Nephron progenitor cell (in vitro differentiated cells): ENCODE measurements at regions not wholly inside any gene's neighbourhood (a gene's known extent, or its start where the extent isn't known, plus 50 kb on each side); places are given as distances from the start of the nearest gene placed in this dataset.

Experiments used
- DNase-seq: peaks from one replicate; pipeline ENCODE4 v3.0.0; 2021
- H3K27ac Mint-ChIP-seq: 2 replicates; pipeline ENCODE4 v1.8.0; 2021; ENCODE audit warnings: mild to moderate bottlenecking, moderate library complexity, mixed read lengths
- H3K27me3 Mint-ChIP-seq: 2 replicates; pipeline ENCODE4 v1.8.0; 2021; ENCODE audit warnings: mild to moderate bottlenecking, low read depth, mixed read lengths; ENCODE audit not compliant: poor library complexity
- H3K36me3 Mint-ChIP-seq: 2 replicates; pipeline ENCODE4 v1.8.0; 2021; ENCODE audit warnings: low read depth, mixed read lengths
- H3K4me1 Mint-ChIP-seq: 2 replicates; pipeline ENCODE4 v1.8.0; 2021; ENCODE audit warnings: mixed read lengths
- H3K4me3 Mint-ChIP-seq: 2 replicates; pipeline ENCODE4 v1.8.0; 2021; ENCODE audit warnings: mild to moderate bottlenecking, moderate library complexity, mixed read lengths
- H3K9me3 Mint-ChIP-seq: 2 replicates; pipeline ENCODE4 v1.8.0; 2021; ENCODE audit warnings: mild to moderate bottlenecking, moderate library complexity, mixed read lengths
- CTCF ChIP-seq: fragments of 200-600 bp; sonication (generic); IDR thresholded peaks from 2 replicates; pipeline ENCODE4 v1.5.0; 2021; ENCODE audit warnings: antibody characterized with exemption

DNA sequence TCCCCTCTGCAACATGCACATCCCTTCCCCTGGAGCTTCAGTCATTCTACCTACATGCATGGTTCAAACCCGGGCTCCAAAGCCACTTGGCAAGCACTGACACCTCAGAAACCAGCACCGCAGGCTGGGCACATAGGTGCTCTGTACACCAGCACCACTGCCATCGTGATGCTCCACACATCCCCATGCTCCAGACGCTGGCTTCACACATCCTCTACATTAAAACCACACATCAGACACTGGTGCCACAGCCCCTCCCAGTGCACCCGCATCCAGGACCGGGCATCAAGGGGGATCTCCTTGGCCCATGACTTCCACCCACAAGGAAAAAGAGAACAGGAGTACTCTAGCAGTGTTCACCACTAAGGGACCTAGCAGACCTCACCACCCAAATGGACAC, 787.7 kb downstream of the CDH18 start:
- TF ChIP-seq CTCF, result no peak
- no peaks in the 10 kb centered on the region for H3K4me1 Mint-ChIP-seq
- no peaks in the 10 kb centered on the region for H3K36me3 Mint-ChIP-seq
- H3K9me3 Mint-ChIP-seq, result no peaks in the 10 kb centered on the region
- H3K4me3 Mint-ChIP-seq, result no peak overlapping the region
- no peak overlapping the region for H3K27ac Mint-ChIP-seq
- no peak for DNase-seq
- H3K27me3 Mint-ChIP-seq, result no peaks in the 10 kb centered on the region

GRCh38 chr5:19208397-19208796, 779.6 kb downstream of the CDH18 start:
- Mint-ChIP-seq H3K27ac (no peak overlapping the region), H3K36me3 (no peaks in the 10 kb centered on the region), H3K4me1 (no peaks in the 10 kb centered on the region), H3K9me3 (peaks cover 3% of the 10 kb centered on the region), H3K4me3 (no peak overlapping the region), H3K27me3 (peaks cover 6% of the 10 kb centered on the region)
- TF ChIP-seq CTCF, result no peak
- no peak for DNase-seq

GRCh38 chr5:19210886-19211285, 777.1 kb downstream of the CDH18 start:
- Mint-ChIP-seq H3K9me3 (peaks cover 3% of the 10 kb centered on the region), H3K36me3 (no peaks in the 10 kb centered on the region), H3K4me1 (no peaks in the 10 kb centered on the region), H3K27ac (no peak overlapping the region), H3K4me3 (no peak overlapping the region), H3K27me3 (peaks cover 6% of the 10 kb centered on the region)
- no peak for DNase-seq
- TF ChIP-seq CTCF, result no peak

DNA sequence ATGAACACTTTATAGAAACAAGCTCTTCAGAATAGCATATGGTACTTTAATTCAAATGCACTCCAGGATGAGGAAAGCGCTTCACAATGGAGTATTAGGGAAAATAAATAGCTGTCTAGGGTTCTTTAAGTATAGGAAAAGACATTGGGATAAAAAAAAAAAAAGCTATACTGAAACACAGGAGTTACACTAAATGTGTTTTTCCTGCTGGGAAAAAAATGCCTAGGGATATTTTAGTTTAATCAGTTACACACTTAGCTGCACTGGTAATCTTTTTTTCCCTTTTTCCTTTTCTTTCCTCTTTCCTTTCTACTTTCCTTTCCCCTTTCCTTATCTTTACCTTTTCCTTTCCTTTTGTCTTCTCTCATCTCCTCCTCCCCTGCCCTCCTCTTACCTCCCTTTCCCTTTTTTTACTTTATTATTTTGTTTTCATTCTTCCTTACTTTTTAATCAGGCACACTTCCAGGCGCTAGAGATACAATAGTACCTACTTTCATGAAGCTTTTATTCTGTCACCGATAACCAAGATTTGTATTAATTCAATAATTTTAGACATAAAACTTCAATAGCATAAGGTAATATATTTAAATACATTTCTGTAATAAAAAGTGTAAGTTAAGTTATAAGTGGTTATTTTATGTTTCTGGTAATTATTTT, 758.7 kb downstream of the CDH18 start:
- no peaks in the 10 kb centered on the region for H3K27me3 Mint-ChIP-seq
- no peak for TF ChIP-seq CTCF
- H3K36me3 Mint-ChIP-seq, result no peaks in the 10 kb centered on the region
- H3K27ac Mint-ChIP-seq, result no peak overlapping the region
- DNase-seq, result no peak
- H3K9me3 Mint-ChIP-seq, result no peaks in the 10 kb centered on the region
- H3K4me1 Mint-ChIP-seq, result no peaks in the 10 kb centered on the region
- H3K4me3 Mint-ChIP-seq, result no peak overlapping the region

GRCh38 chr5:19233573-19233972, 754.4 kb downstream of the CDH18 start:
- no peak overlapping the region for H3K27ac Mint-ChIP-seq
- H3K36me3 Mint-ChIP-seq, result no peaks in the 10 kb centered on the region
- no peak for TF ChIP-seq CTCF
- H3K4me1 Mint-ChIP-seq, result no peaks in the 10 kb centered on the region
- DNase-seq, result no peak
- H3K9me3 Mint-ChIP-seq, result no peaks in the 10 kb centered on the region
- no peaks in the 10 kb centered on the region for H3K27me3 Mint-ChIP-seq
- H3K4me3 Mint-ChIP-seq, result no peak overlapping the region

- Mint-ChIP-seq H3K9me3 (no peaks in the 10 kb centered on the region), H3K4me1 (no peaks in the 10 kb centered on the region), H3K27ac (no peak overlapping the region), H3K4me3 (no peak overlapping the region), H3K27me3 (no peaks in the 10 kb centered on the region), H3K36me3 (no peaks in the 10 kb centered on the region)
- DNase-seq, result no peak
- TF ChIP-seq CTCF, result no peak
Measured at GRCh38 chr5:19235101-19235584, 752.9 kb downstream of the CDH18 start.
